HL-60 (cell line): ENCODE measurements at regions not wholly inside any gene's neighbourhood (a gene's known extent, or its start where the extent isn't known, plus 50 kb on each side); places are given as distances from the start of the nearest gene placed in this dataset.

Source experiments
- DNase-seq, 2 experiments: peaks; one replicate each; pipeline ENCODE4 v3.0.0-alpha.2; 2010 to 2020; ENCODE audit warnings: low read depth in 1 of 2, low spot score in 1 of 2
- H3K27ac ChIP-seq: fragments of 250-450 bp; sonication (Bioruptor Pico); replicated peaks from 2 replicates; pipeline ENCODE4 v1.5.1; 2020; ENCODE audit warnings: mild to moderate bottlenecking, moderate library complexity
- H3K27me3 ChIP-seq: fragments of 250-450 bp; sonication (Bioruptor Pico); 2 replicates; pipeline ENCODE4 v1.5.1; 2021; ENCODE audit warnings: mild to moderate bottlenecking, moderate library complexity; ENCODE audit not compliant: insufficient read depth, poor library complexity, severe bottlenecking
- H3K4me3 ChIP-seq: replicated peaks from 2 replicates; pipeline ENCODE4 v1.5.1; 2011; ENCODE audit warnings: mild to moderate bottlenecking, control low read depth, low read length; ENCODE audit not compliant: insufficient read depth
- CTCF ChIP-seq: IDR thresholded peaks from one replicate; pipeline ENCODE4 v1.5.1; 2011; ENCODE audit warnings: low read length, control low read depth, inconsistent platforms; ENCODE audit not compliant: insufficient read depth
- GABPA ChIP-seq: IDR thresholded peaks from 2 replicates; pipeline ENCODE4 v1.6.1; 2012; ENCODE audit warnings: low read depth
- POLR2AphosphoS5 ChIP-seq: IDR thresholded peaks from 2 replicates; pipeline ENCODE4 v1.6.1; 2012; ENCODE audit warnings: low read depth
- REST ChIP-seq: IDR thresholded peaks from 2 replicates; pipeline ENCODE4 v1.6.1; 2012; ENCODE audit warnings: low read depth; ENCODE audit not compliant: insufficient replicate concordance
- SPI1 ChIP-seq: IDR thresholded peaks from 2 replicates; pipeline ENCODE4 v1.6.1; 2012; ENCODE audit warnings: low read depth, mild to moderate bottlenecking, borderline replicate concordance

GRCh38 chr14:101193845-101194372, 290.4 kb upstream of the RTL1 start:
- no peaks in the 10 kb centered on the region for H3K27me3 ChIP-seq
- no peak for TF ChIP-seq POLR2AphosphoS5
- no peak for TF ChIP-seq REST
- TF ChIP-seq CTCF: no peak
- TF ChIP-seq GABPA: no peak
- no peak for TF ChIP-seq SPI1
- H3K4me3 ChIP-seq: no peak overlapping the region
- no peak for DNase-seq
- no peak overlapping the region for H3K27ac ChIP-seq

- Histone ChIP-seq H3K4me3 (no peak overlapping the region), H3K27ac (no peak overlapping the region), H3K27me3 (no peaks in the 10 kb centered on the region)
- no peak for DNase-seq
- no peak for TF ChIP-seq REST
- TF ChIP-seq GABPA: no peak
- no peak for TF ChIP-seq POLR2AphosphoS5
- TF ChIP-seq CTCF: no peak
- no peak for TF ChIP-seq SPI1
Observed at GRCh38 chr14:101194373-101195308, 291.1 kb upstream of the RTL1 start.

GRCh38 chr14:101195309-101195901, 291.9 kb upstream of the RTL1 start:
- TF ChIP-seq SPI1: no peak
- TF ChIP-seq GABPA: no peak
- TF ChIP-seq POLR2AphosphoS5: no peak
- no peak for TF ChIP-seq CTCF
- no peak for TF ChIP-seq REST
- Histone ChIP-seq H3K27ac (no peak overlapping the region), H3K27me3 (no peaks in the 10 kb centered on the region), H3K4me3 (no peak overlapping the region)
- DNase-seq: no peak
